NAMALWA (cell line): ENCODE measurements at regions not wholly inside any gene's neighbourhood (a gene's known extent, or its start where the extent isn't known, plus 50 kb on each side); places are given as distances from the start of the nearest gene placed in this dataset.
"Not testable (repeated sequence)": the region's sequence is repeated elsewhere in the genome, so short reads cannot be mapped to it uniquely, and the experiment has no call there.

Source experiments
- DNase-seq: peaks from one replicate; pipeline ENCODE4 v3.0.0-alpha.2; 2015; ENCODE audit warnings: low spot score

GRCh38 chr4:151519728-151520415, 110.9 kb downstream of the FHIP1A start:
- no peak for DNase-seq

GRCh38 chr4:151522866-151523519, 114.0 kb downstream of the FHIP1A start:
- no peak for DNase-seq

DNA sequence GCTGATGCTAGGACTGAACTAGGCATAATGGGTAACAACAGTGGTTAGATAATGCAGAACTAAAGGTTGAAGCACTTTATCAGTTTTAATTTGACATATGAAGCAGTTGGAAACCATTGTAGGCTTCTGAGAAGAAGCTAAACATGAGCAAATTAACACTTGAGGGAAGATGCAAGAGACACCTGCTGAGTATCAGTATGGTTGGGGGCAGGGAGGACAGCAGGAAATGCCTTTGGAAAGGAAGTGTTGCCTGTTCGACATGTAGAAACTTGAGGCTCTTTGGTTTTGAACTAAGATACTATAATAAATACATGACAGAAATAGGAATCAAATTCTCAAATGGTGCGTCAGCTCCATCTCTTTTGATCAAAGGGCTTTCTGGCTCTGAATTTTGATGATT, 115.6 kb downstream of the FHIP1A start:
- DNase-seq: no peak

DNA sequence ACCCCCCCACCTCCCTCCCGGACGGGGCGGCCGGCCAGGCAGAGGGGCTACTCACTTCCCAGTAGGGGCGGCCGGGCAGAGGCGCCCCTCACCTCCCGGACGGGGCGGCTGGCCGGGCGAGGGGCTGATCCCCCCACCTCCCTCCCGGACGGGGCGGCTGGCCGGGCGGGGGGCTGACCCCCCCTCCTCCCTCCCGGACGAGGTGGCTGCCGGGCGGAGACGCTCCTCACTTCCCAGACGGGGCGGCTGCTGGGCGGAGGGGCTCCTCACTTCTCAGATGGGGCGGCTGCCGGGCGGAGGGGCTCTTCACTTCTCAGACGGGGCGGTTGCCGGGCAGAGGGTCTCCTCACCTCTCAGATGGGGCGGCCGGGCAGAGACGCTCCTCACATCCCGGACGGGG, 117.5 kb downstream of the FHIP1A start:
- not testable (repeated sequence) for DNase-seq

DNA sequence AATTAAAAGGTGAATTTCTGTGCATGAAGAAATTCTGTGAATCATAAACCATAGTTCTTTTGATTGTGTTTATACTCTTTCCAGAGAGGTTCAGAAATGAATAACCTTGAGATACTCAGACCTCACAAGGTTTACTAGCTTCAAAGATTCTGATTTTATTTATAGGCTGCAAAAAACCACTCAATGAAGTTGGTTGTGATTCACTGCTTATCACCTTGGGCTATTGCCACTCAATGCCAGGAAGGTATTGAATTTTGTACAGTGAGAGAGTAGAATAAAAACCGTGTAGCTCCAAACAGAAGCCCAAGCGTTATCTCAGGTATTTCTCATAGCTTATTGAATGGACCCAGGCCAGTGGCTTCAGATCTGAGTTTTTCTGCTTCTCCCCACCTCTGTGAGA, 118.7 kb downstream of the FHIP1A start:
- DNase-seq: no peak

- no peak for DNase-seq
Measured at GRCh38 chr4:151529187-151529586, 120.2 kb downstream of the FHIP1A start.

GRCh38 chr4:151530230-151530629, 121.3 kb downstream of the FHIP1A start:
- DNase-seq: no peak

- no peak for DNase-seq
Measured at GRCh38 chr4:151530783-151531182, 121.8 kb downstream of the FHIP1A start.

DNA sequence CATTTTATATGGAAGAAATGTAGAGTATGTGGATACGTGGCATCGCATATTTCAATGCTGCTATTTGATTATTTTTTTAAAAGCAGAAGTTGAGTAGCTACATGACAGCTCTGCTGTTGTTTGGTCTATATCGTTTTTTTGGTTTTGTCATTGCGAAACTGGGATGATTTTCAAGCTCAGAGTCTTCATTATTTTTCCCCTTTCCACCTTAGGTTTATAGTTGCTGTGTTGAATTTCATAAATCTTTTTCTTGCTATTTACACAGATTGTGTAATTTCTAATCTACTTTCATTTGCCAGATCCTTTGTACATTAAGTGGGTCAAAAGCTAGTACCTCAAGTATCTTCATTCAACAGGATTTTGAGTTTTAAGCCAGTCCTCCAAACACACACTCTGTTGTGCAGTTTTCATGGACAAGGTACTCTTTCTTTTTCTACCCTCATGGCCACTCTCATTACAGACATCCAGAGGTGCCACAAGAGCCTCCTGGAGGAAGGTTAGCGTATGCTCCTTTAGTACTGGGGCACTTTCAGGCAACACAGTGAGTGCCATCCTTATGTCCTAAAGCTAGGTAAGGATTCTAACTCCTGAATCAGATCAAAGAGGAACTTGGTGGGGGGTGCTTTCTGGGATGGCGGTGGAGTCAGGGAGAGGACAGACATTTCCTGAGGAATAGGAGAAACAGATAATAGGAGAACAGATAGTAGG, 123.2 kb downstream of the FHIP1A start:
- DNase-seq: no peak

DNA sequence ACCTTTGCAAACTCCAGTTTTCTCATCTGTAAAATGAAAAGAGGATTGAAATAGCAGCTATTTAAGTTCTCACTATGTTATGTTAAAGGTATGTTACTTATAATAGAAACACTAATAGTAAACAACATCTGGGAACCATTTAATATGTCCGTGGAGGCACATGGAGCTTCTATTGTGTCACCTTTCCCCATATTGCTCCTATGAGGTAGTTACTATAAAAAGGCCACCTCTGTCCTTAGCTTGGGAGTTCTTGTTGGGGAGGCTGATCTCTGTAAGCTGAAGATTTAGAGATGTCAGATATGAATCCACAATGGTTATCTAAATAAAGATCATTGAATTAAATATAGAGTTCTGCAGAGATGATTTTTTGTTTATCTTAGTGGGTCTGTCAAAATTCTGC, 125.2 kb downstream of the FHIP1A start:
- DNase-seq: no peak

DNA sequence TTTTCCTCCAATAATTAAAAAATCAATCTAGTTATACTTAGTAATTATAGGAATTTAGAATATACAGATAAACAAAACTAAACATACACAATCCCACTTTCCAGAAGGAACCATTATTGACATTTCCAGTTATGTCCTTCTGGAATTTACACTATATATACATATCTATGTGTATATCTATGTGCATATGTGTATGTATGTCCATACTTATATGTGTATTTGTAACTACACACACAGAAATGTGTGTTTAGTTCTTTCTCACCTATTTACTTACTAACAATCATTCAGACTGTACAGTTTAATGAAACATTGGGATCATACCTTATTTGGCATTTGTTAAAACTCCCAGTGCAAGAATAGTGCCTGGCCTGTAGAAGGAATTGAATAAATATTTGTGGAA, 126.4 kb downstream of the FHIP1A start:
- no peak for DNase-seq

- no peak for DNase-seq
Measured at GRCh38 chr4:151537687-151538086, 128.7 kb downstream of the FHIP1A start.

DNA sequence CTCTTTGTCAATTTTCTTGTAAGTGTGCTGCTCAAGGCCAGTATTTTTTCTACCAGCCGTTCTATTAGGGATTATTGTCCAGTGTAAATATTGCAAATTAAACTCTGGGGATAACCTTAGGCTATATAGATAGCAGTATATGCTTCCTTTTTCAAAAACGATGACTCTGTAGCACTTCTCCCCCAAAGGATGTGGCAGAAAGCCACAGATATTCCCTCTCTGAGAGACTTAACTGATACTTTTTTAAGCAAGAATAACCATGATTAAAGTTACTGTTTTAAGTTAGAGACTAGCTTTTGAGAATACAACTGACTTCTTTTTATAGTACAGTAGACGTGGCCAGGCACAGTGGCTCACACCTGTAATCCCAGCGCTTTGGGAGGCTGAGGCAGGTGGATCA, 130.0 kb downstream of the FHIP1A start:
- no peak for DNase-seq

DNA sequence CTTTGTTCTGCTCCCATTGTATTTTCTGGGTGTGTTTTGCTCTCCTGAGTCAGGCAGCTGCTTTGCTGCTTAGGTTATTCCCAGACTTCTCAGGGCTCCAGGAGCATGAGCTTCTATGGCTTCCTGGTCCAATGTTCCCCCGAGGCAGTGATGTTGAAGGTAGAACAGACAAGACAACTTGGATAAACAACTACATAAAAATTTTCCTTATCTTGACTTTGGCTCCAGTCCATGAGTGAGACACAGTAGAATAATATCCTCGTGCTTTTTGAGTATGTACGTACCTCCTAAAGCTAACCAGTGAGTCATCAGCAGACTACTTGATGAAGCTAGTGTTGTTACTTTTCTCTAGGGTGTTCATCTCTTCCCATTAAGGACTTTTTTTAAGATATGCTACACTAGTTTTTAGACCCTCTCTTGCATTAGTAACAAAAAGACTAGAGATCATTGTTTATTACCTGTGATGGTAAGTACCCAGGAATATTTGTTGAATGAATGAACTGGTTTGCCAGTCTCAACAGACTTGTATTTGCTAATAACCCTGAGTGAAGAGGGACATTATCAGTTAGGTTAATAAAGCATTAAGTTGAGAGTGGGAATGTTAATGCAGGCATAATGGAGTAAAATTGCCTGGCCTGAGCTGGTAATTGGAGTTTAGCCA, 131.9 kb downstream of the FHIP1A start:
- DNase-seq: no peak

GRCh38 chr4:151541389-151542071, 132.6 kb downstream of the FHIP1A start:
- no peak for DNase-seq

GRCh38 chr4:151548708-151549107, 139.7 kb downstream of the FHIP1A start:
- DNase-seq: no peak

DNA sequence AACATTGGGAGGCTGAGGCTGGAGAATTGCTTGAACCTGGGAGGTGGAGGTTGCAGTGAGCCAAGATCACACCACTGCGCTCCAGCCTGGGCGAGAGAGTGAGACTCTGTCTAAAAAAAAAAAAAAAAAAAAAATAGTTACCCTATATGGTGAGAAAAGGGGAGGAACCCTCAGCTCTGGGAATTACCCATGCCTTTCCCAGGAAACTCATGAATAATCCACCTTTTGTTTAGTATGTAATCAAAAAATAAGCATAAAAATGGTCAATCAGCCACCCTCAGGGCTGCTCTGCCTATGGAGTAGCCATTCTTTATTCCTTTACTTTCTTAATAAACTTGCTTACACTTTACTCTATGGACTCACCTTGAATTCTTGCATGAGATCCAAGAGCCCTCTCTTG, 140.4 kb downstream of the FHIP1A start:
- DNase-seq: not testable (repeated sequence)

- no peak for DNase-seq
Measured at GRCh38 chr4:151553874-151554273, 144.9 kb downstream of the FHIP1A start.

DNA sequence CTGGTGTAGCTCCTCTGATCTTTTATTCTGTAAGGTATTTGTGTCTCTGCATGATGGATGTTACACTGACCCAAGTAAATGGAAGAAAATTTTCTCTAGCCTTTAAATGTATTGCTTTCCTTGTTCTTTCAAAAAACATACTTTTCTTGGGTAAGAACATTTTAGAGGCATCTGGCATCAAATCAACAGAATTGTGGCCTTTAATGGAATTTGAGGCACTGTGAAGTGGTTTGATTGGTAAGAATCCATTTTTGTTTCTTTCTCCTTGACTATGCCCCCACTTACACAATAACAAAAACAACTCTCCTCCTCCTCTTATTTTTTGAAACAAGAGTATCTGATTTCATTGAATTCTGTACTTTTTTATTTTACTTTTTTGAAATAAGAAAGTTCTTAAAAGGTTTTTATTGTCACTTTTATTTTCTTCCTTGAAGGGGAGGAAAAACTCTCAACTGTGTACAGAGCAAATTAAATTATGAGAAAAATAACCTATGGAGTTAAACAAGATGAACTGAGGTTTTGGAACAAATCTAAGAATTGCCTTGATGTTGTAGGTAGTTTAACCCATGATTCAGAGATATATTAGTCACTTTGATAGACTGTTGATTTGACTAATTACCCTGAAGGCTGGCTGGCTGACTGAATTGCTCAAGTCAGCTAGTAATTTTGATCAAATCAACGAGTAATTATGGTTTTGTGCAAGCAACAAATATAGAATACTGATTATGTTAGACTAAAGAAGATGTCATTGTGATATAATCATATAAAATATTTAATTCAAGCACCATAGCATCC, 146.4 kb downstream of the FHIP1A start:
- no peak for DNase-seq

DNA sequence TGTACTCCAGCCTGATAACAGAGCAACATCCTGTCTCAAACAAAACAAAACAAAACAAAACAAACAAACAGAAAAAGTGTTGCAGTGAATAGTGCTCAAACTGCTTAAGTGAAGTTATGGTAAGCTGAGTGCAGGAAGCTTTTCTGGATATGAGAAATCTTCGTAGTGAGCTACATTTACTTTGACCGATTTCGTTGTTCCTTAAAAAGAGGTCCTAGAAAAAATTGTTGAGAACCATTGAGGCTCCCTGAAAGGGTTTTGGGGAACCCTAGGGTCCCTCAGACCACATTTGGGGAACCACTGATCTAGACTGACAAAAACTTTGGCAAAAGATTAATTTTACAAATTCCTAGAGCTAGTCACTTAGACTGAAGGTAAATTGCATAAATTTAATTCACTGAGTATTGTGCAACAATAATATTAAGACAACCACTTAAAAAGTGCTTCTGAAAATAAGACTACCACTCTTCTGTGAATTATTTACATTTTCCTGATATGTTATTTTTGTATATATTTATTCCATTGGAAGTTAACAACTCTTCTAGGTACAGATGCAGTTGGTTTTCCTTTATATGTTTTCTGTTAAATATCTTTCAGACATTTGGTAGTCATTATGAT, 149.6 kb downstream of the FHIP1A start:
- no peak for DNase-seq

- no peak for DNase-seq
Measured at GRCh38 chr4:151559595-151559994, 150.6 kb downstream of the FHIP1A start.
